ENCODE measurements at regions not wholly inside any gene's neighbourhood (a gene's known extent, or its start where the extent isn't known, plus 50 kb on each side); places are given as distances from the start of the nearest gene placed in this dataset.

DNA sequence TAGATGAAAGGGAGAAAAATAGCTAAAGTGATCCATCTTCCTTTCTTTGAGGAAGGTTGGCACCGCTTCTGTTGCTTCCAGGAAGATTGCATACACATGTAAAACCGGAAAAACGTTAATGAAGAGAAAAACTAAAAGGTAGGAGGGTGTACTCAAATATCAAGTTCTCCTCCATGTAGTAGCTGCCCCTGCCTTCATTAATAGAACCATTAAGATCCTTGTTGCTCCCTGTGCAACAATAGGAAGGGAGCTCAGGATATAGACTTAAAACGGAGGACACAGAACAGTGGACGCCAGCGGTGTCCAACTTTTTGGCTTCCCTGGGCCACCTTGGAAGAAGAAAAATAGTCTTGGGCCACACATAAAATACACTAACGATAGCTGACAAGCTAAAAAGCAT, 118.9 kb downstream of the TMEM174 start:
- no peak for DNase-seq
- H3K9me3 Mint-ChIP-seq, result peaks cover 0 to 10% (median 0%) of the 10 kb centered on the region in 7 donors
- Histone ChIP-seq H3K27me3 (ENCODE audit: control insufficient read depth, insufficient read depth, low read length) (peaks cover 17% of the 10 kb centered on the region), H3K27ac (ENCODE audit: insufficient read depth, low read length, poor library complexity, severe bottlenecking) (no peak overlapping the region), H3K36me3 (ENCODE audit: control insufficient read depth, insufficient read depth, low read length) (no peaks in the 10 kb centered on the region), H3K9me3 (ENCODE audit: control insufficient read depth in 2 of 2, low read length in 2 of 2) (no peaks in the 10 kb centered on the region), H3K4me3 (ENCODE audit: low read depth, low read length) (no peak overlapping the region), H3K4me1 (ENCODE audit: control insufficient read depth, insufficient read depth, low read length, poor library complexity, severe bottlenecking) (no peaks in the 10 kb centered on the region)
- no peaks in the 10 kb centered on the region for H3K36me3 Mint-ChIP-seq
- no peak overlapping the region for H3K4me3 Mint-ChIP-seq
- H3K27ac Mint-ChIP-seq, result no peak overlapping the region
- no peak for ATAC-seq (ENCODE audit: low read depth in 2 of 2)
- no peaks in the 10 kb centered on the region for H3K4me1 Mint-ChIP-seq
- H3K27me3 Mint-ChIP-seq, result peaks cover 49% of the 10 kb centered on the region

- Histone ChIP-seq H3K36me3 (ENCODE audit: control insufficient read depth, insufficient read depth, low read length) (no peaks in the 10 kb centered on the region), H3K27me3 (ENCODE audit: control insufficient read depth, insufficient read depth, low read length) (peaks cover 12% of the 10 kb centered on the region), H3K27ac (ENCODE audit: insufficient read depth, low read length, poor library complexity, severe bottlenecking) (no peak overlapping the region), H3K4me1 (ENCODE audit: control insufficient read depth, insufficient read depth, low read length, poor library complexity, severe bottlenecking) (no peaks in the 10 kb centered on the region), H3K4me3 (ENCODE audit: low read depth, low read length) (no peak overlapping the region), H3K9me3 (ENCODE audit: control insufficient read depth in 2 of 2, low read length in 2 of 2) (no peaks in the 10 kb centered on the region)
- no peak overlapping the region for H3K27ac Mint-ChIP-seq
- no peaks in the 10 kb centered on the region for H3K4me1 Mint-ChIP-seq
- no peak overlapping the region for H3K4me3 Mint-ChIP-seq
- DNase-seq (no peak), ATAC-seq (ENCODE audit: low read depth in 2 of 2) (no peak)
- peaks cover 0 to 7% (median 3%) of the 10 kb centered on the region in 7 donors for H3K9me3 Mint-ChIP-seq
- H3K27me3 Mint-ChIP-seq, result peaks cover 33% of the 10 kb centered on the region
- no peaks in the 10 kb centered on the region for H3K36me3 Mint-ChIP-seq
Measured at GRCh38 chr5:73290242-73290641, 117.2 kb downstream of the TMEM174 start.

DNA sequence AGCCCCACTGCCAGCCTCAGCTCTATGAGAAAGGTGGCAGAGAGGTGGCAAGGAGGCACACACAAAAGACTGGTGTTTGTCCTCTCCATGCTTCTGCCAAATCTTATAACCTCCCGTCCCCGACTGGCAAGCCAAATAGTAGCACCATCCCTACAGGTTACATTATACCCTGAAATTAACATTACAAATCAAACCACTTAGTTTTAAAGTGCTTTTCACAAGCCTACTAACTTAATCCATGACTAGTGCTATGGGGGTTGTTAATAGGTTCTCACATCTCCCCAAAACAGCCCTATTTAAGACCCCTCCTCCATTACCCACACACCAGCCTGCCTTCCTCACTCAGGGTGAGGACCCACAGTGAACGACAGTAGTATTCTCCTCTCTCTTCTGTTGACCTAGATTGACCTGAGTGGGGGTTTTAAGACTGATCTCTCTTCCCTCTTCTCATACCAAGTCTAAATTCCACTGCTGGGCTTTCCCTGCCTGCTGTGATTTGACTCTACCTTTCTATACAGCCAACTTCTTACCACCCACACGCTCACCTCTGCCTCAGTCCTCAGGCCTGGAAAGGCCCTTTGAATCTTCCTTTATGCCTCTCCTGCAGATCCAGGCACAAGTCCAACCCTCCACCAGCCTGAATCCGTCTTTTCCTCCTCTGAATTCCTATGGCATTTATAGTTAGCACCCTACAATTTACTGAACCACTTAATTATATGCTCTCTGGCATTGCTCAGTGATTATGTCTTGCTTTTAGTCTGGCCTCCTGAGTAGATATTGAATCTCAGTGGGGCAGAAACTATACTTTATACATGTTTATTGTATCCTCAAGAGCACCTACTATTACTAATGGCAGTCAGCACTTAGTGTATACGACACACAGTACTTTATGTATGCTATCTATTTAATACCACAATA, 116.1 kb downstream of the TMEM174 start:
- Histone ChIP-seq H3K36me3 (ENCODE audit: control insufficient read depth, insufficient read depth, low read length) (no peaks in the 10 kb centered on the region), H3K27ac (ENCODE audit: insufficient read depth, low read length, poor library complexity, severe bottlenecking) (no peak overlapping the region), H3K4me1 (ENCODE audit: control insufficient read depth, insufficient read depth, low read length, poor library complexity, severe bottlenecking) (no peaks in the 10 kb centered on the region), H3K4me3 (ENCODE audit: low read depth, low read length) (no peak overlapping the region), H3K9me3 (ENCODE audit: control insufficient read depth in 2 of 2, low read length in 2 of 2) (no peaks in the 10 kb centered on the region), H3K27me3 (ENCODE audit: control insufficient read depth, insufficient read depth, low read length) (peaks cover 10% of the 10 kb centered on the region)
- Mint-ChIP-seq H3K9me3 (peaks cover 0 to 7% (median 3%) of the 10 kb centered on the region in 7 donors), H3K27ac (no peak overlapping the region), H3K27me3 (peaks cover 21% of the 10 kb centered on the region), H3K36me3 (no peaks in the 10 kb centered on the region), H3K4me1 (no peaks in the 10 kb centered on the region), H3K4me3 (no peak overlapping the region)
- no peak for DNase-seq
- ATAC-seq (ENCODE audit: low read depth in 2 of 2), result no peak

DNA sequence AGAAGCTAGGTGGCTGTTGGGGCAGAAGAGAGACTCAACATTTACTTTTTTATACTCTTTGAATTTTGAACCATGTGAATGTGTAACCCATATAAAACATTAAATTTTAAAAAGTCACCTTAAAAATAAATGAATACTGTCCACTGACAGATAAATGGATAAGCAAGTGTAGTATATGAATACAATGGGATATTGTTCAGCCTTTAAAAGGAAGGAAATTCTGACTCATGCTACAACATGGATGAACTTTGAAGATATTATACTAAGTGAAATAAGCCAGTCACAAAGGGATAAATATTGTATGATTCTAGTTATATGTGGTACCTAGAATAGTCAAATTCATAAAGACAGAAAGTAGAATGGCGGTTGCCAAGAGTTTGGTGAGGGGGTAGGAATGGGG, 113.9 kb downstream of the TMEM174 start:
- no peaks in the 10 kb centered on the region for H3K4me1 ChIP-seq (ENCODE audit: control insufficient read depth, insufficient read depth, low read length, poor library complexity, severe bottlenecking)
- Mint-ChIP-seq H3K27me3 (peaks cover 15% of the 10 kb centered on the region), H3K4me3 (no peak overlapping the region), H3K9me3 (peaks cover 0 to 10% (median 3%) of the 10 kb centered on the region in 7 donors), H3K27ac (no peak overlapping the region), H3K36me3 (no peaks in the 10 kb centered on the region), H3K4me1 (no peaks in the 10 kb centered on the region)
- ATAC-seq (ENCODE audit: low read depth in 2 of 2), result no peak
- H3K36me3 ChIP-seq (ENCODE audit: control insufficient read depth, insufficient read depth, low read length), result no peaks in the 10 kb centered on the region
- H3K27me3 ChIP-seq (ENCODE audit: control insufficient read depth, insufficient read depth, low read length), result peaks cover 10% of the 10 kb centered on the region
- H3K9me3 ChIP-seq (ENCODE audit: control insufficient read depth in 2 of 2, low read length in 2 of 2), result no peaks in the 10 kb centered on the region
- H3K4me3 ChIP-seq (ENCODE audit: low read depth, low read length), result no peak overlapping the region
- H3K27ac ChIP-seq (ENCODE audit: insufficient read depth, low read length, poor library complexity, severe bottlenecking), result no peak overlapping the region
- no peak for DNase-seq

DNA sequence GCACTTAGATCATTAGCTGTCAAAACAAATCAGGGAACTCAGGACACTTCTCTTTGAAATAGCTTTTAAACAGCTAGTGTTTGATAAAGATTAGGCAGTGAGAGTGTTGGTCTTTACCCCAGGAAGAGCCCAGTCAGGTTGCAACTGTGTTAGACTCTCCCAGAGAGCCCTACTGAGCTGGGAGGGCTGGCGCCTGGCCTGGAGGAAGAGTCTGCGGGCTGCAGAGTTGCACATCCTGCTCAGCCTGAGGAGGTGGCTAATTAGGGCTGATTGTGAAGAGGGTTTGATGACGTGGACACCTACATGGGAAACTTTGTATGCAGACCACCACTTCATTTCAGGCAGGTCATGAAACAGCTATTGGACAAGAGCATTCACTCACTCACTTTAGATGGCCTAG, 112.0 kb downstream of the TMEM174 start:
- H3K9me3 ChIP-seq (ENCODE audit: control insufficient read depth in 2 of 2, low read length in 2 of 2), result no peaks in the 10 kb centered on the region
- H3K36me3 ChIP-seq (ENCODE audit: control insufficient read depth, insufficient read depth, low read length), result no peaks in the 10 kb centered on the region
- H3K27ac Mint-ChIP-seq, result no peak overlapping the region
- H3K4me1 ChIP-seq (ENCODE audit: control insufficient read depth, insufficient read depth, low read length, poor library complexity, severe bottlenecking), result no peaks in the 10 kb centered on the region
- H3K4me1 Mint-ChIP-seq, result no peaks in the 10 kb centered on the region
- H3K27me3 ChIP-seq (ENCODE audit: control insufficient read depth, insufficient read depth, low read length), result peaks cover 10% of the 10 kb centered on the region
- peaks cover 6% of the 10 kb centered on the region for H3K27me3 Mint-ChIP-seq
- no peak for ATAC-seq (ENCODE audit: low read depth in 2 of 2)
- H3K4me3 Mint-ChIP-seq, result no peak overlapping the region
- H3K36me3 Mint-ChIP-seq, result no peaks in the 10 kb centered on the region
- DNase-seq, result no peak
- no peak overlapping the region for H3K4me3 ChIP-seq (ENCODE audit: low read depth, low read length)
- H3K9me3 Mint-ChIP-seq, result peaks cover 0 to 10% (median 3%) of the 10 kb centered on the region in 7 donors
- no peak overlapping the region for H3K27ac ChIP-seq (ENCODE audit: insufficient read depth, low read length, poor library complexity, severe bottlenecking)

- no peaks in the 10 kb centered on the region for H3K36me3 ChIP-seq (ENCODE audit: control insufficient read depth, insufficient read depth, low read length)
- Mint-ChIP-seq H3K27ac (no peak overlapping the region), H3K4me1 (no peaks in the 10 kb centered on the region), H3K27me3 (peaks cover 4% of the 10 kb centered on the region), H3K4me3 (no peak overlapping the region), H3K9me3 (peaks cover 0 to 10% (median 3%) of the 10 kb centered on the region in 7 donors), H3K36me3 (no peaks in the 10 kb centered on the region)
- H3K27me3 ChIP-seq (ENCODE audit: control insufficient read depth, insufficient read depth, low read length), result peaks cover 10% of the 10 kb centered on the region
- no peak for ATAC-seq (ENCODE audit: low read depth in 2 of 2)
- H3K4me1 ChIP-seq (ENCODE audit: control insufficient read depth, insufficient read depth, low read length, poor library complexity, severe bottlenecking), result no peaks in the 10 kb centered on the region
- H3K4me3 ChIP-seq (ENCODE audit: low read depth, low read length), result no peak overlapping the region
- no peak overlapping the region for H3K27ac ChIP-seq (ENCODE audit: insufficient read depth, low read length, poor library complexity, severe bottlenecking)
- no peaks in the 10 kb centered on the region for H3K9me3 ChIP-seq (ENCODE audit: control insufficient read depth in 2 of 2, low read length in 2 of 2)
- DNase-seq, result no peak
Measured at GRCh38 chr5:73284220-73284795, 111.3 kb downstream of the TMEM174 start.

GRCh38 chr5:73282923-73283322, 109.9 kb downstream of the TMEM174 start:
- no peak overlapping the region for H3K4me3 ChIP-seq (ENCODE audit: low read depth, low read length)
- H3K36me3 ChIP-seq (ENCODE audit: control insufficient read depth, insufficient read depth, low read length), result no peaks in the 10 kb centered on the region
- H3K27me3 ChIP-seq (ENCODE audit: control insufficient read depth, insufficient read depth, low read length), result peaks cover 6% of the 10 kb centered on the region
- no peaks in the 10 kb centered on the region for H3K4me1 ChIP-seq (ENCODE audit: control insufficient read depth, insufficient read depth, low read length, poor library complexity, severe bottlenecking)
- no peaks in the 10 kb centered on the region for H3K9me3 ChIP-seq (ENCODE audit: control insufficient read depth in 2 of 2, low read length in 2 of 2)
- Mint-ChIP-seq H3K27ac (no peak overlapping the region), H3K4me3 (no peak overlapping the region), H3K9me3 (peaks cover 0 to 10% (median 3%) of the 10 kb centered on the region in 7 donors), H3K36me3 (no peaks in the 10 kb centered on the region), H3K4me1 (no peaks in the 10 kb centered on the region), H3K27me3 (no peaks in the 10 kb centered on the region)
- DNase-seq (no peak), ATAC-seq (ENCODE audit: low read depth in 2 of 2) (no peak)
- no peak overlapping the region for H3K27ac ChIP-seq (ENCODE audit: insufficient read depth, low read length, poor library complexity, severe bottlenecking)

DNA sequence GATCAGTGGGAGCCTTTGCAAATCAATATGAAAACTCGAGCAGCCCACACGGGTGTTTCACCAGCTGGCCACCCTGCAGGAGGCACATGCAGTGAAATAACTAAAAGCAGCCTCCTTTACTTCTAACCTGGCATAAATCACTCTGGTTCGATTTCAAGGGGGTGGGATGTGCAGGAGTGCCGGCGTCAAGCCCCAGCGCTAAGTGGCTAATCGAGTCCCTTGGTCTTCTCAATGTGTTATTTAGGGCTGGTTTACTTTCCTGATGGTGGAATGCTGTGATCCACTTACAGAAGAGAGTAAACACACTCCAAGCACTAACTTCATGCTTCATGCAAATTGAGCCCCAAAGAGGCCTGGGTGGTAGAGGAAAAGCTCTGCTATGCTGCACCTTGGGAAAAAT, 109.4 kb downstream of the TMEM174 start:
- H3K4me1 ChIP-seq (ENCODE audit: control insufficient read depth, insufficient read depth, low read length, poor library complexity, severe bottlenecking), result no peaks in the 10 kb centered on the region
- H3K4me3 Mint-ChIP-seq, result no peak overlapping the region
- H3K9me3 Mint-ChIP-seq, result peaks cover 0 to 10% (median 3%) of the 10 kb centered on the region in 7 donors
- no peak overlapping the region for H3K4me3 ChIP-seq (ENCODE audit: low read depth, low read length)
- no peaks in the 10 kb centered on the region for H3K27me3 Mint-ChIP-seq
- no peaks in the 10 kb centered on the region for H3K36me3 Mint-ChIP-seq
- H3K4me1 Mint-ChIP-seq, result no peaks in the 10 kb centered on the region
- no peak overlapping the region for H3K27ac Mint-ChIP-seq
- peaks cover 6% of the 10 kb centered on the region for H3K27me3 ChIP-seq (ENCODE audit: control insufficient read depth, insufficient read depth, low read length)
- DNase-seq (no peak), ATAC-seq (ENCODE audit: low read depth in 2 of 2) (no peak)
- H3K27ac ChIP-seq (ENCODE audit: insufficient read depth, low read length, poor library complexity, severe bottlenecking), result no peak overlapping the region
- H3K36me3 ChIP-seq (ENCODE audit: control insufficient read depth, insufficient read depth, low read length), result no peaks in the 10 kb centered on the region
- H3K9me3 ChIP-seq (ENCODE audit: control insufficient read depth in 2 of 2, low read length in 2 of 2), result no peaks in the 10 kb centered on the region
